Nephron (organoid): ENCODE measurements at regions not wholly inside any gene's neighbourhood (a gene's known extent, or its start where the extent isn't known, plus 50 kb on each side); places are given as distances from the start of the nearest gene placed in this dataset.

ENCODE experiments used
- H3K27ac Mint-ChIP-seq, 3 experiments: 2 replicates each; pipeline ENCODE4 v1.8.0; 2020; ENCODE audit warnings: mixed read lengths in 3 of 3, mild to moderate bottlenecking in 2 of 3, moderate library complexity in 1 of 3
- H3K27me3 Mint-ChIP-seq: 2 replicates; pipeline ENCODE4 v1.8.0; 2021; ENCODE audit warnings: low read depth, mild to moderate bottlenecking, moderate library complexity, mixed read lengths
- H3K36me3 Mint-ChIP-seq: 2 replicates; pipeline ENCODE4 v1.8.0; 2020; ENCODE audit warnings: low read depth, mixed read lengths
- H3K4me1 Mint-ChIP-seq: 2 replicates; pipeline ENCODE4 v1.8.0; 2020; ENCODE audit warnings: mixed read lengths
- H3K4me3 Mint-ChIP-seq, 3 experiments: 2 replicates each; pipeline ENCODE4 v1.8.0; 2020; ENCODE audit warnings: mild to moderate bottlenecking in 3 of 3, mixed read lengths in 3 of 3, moderate library complexity in 2 of 3
- H3K9me3 Mint-ChIP-seq: 2 replicates; pipeline ENCODE4 v1.8.0; 2020; ENCODE audit warnings: mixed read lengths
- TF ChIP-seq, protein P1 (sequence below), 3 experiments: fragments of 200-600 bp; sonication (generic); IDR thresholded peaks; one replicate each; pipeline ENCODE4 v1.5.0; 2021; ENCODE audit warnings: antibody characterized with exemption in 3 of 3; ENCODE audit not compliant: unreplicated experiment in 3 of 3

DNA sequence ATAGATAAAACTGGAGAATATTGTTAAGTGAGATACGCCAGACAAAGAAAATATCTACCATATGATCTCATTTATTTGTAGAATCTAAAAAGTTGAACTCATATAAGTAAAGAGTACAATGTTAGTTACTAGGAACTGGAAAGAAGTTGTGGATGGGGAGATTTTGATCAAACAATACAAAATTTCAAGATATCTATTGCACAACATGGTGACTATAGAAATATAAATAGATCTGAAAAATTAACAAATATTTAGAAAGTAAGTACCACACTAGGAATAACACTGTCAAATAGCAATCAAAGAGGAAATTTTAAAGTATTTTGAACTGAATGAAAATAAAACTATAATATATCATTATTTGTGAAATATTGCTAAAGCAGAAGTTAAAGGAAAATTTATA, 437.2 kb downstream of the AASDHPPT start:
- Mint-ChIP-seq H3K4me1 (no peaks in the 10 kb centered on the region), H3K9me3 (peaks cover 6% of the 10 kb centered on the region), H3K4me3 (no peak overlapping the region), H3K27ac (no peak overlapping the region), H3K27me3 (no peaks in the 10 kb centered on the region), H3K36me3 (no peaks in the 10 kb centered on the region)
- TF ChIP-seq, protein P1, sequence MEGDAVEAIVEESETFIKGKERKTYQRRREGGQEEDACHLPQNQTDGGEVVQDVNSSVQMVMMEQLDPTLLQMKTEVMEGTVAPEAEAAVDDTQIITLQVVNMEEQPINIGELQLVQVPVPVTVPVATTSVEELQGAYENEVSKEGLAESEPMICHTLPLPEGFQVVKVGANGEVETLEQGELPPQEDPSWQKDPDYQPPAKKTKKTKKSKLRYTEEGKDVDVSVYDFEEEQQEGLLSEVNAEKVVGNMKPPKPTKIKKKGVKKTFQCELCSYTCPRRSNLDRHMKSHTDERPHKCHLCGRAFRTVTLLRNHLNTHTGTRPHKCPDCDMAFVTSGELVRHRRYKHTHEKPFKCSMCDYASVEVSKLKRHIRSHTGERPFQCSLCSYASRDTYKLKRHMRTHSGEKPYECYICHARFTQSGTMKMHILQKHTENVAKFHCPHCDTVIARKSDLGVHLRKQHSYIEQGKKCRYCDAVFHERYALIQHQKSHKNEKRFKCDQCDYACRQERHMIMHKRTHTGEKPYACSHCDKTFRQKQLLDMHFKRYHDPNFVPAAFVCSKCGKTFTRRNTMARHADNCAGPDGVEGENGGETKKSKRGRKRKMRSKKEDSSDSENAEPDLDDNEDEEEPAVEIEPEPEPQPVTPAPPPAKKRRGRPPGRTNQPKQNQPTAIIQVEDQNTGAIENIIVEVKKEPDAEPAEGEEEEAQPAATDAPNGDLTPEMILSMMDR (IDR thresholded peaks at IDR 0.05; ENCODE audit: unreplicated experiment in 3 of 3), result no peak

DNA sequence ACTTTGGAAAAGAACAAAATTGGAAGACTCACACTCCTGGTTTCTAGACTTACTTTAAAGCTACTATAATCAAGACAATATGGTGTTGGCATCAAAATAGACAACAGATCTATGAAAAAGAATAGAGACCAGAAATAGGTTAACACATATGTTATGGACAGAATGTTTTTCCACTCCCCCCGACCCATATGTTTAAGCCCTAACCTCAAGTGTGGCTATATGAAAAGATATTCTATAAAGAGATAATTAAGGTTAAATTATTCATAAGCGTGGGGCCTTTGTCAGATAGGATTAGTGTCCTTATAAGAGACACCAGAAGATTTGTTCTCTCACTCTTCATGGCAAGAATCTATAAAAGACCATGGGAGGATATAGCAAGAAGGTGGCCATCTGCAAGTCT, 440.0 kb downstream of the AASDHPPT start:
- Mint-ChIP-seq H3K4me1 (no peaks in the 10 kb centered on the region), H3K27ac (no peak overlapping the region), H3K9me3 (peaks cover 6% of the 10 kb centered on the region), H3K27me3 (no peaks in the 10 kb centered on the region), H3K36me3 (no peaks in the 10 kb centered on the region), H3K4me3 (no peak overlapping the region)
- TF ChIP-seq, protein P1 (IDR thresholded peaks at IDR 0.05; ENCODE audit: unreplicated experiment in 3 of 3), result no peak

DNA sequence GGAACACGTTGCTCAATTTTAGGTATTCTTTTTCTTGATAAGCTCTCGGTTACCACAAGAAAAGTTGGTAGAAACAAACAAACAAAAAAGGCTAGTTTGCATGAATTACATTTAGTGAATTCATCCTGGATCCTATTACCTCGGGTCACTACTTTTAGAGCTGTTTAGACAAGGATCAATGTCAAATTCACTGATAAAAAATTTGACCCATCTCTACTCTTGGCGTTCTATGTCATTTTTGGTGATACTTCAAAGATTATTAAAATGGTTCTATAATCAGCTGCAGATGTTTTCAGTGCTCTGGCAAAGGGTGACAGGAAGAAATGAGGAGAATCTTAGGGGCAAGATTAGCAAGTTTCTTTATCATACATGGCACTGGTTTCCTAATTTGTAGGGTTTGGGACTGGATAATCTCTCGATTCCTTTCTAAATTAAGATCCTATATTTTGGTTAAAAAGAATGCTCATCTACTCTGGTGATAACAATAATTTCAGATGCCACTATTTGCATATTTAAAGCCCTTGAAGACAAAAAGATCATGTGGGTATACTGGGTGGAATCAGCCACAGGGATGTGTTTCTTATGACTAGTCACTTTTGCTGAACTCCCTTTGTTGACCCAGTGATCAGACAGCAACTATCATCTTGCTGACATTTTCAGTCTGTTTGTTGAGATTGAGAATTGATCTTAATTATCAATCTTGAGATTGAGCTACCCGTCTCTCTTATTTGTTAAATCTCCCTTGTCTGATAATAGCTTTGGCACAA, 442.9 kb downstream of the AASDHPPT start:
- H3K27me3 Mint-ChIP-seq, result no peaks in the 10 kb centered on the region
- TF ChIP-seq, protein P1 (IDR thresholded peaks at IDR 0.05; ENCODE audit: unreplicated experiment in 3 of 3), result no peak
- H3K4me3 Mint-ChIP-seq, result no peak overlapping the region
- no peaks in the 10 kb centered on the region for H3K36me3 Mint-ChIP-seq
- peak overlapping the region in 1 of 3 experiments; percentile 6 for H3K27ac Mint-ChIP-seq
- peaks cover 15% of the 10 kb centered on the region for H3K4me1 Mint-ChIP-seq
- no peaks in the 10 kb centered on the region for H3K9me3 Mint-ChIP-seq

DNA sequence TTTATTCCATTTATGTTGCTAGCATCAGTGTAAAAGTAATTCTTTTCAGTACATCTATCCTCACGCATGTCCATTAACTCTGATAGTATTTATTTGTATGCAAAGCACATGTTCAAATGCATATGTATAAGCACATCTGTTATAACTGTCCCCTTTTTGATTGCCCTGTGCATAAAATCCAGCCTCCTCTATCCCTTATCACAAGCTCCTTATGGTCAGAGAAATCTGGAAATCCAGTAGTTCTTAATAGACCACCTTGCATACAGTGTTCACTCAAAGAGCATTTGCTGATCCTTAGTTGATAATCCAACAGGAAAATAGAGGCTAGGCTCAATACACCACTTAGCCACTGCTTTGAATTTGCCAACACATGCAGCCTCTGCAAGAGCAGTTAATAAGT, 443.5 kb downstream of the AASDHPPT start:
- Mint-ChIP-seq H3K27ac (peak overlapping the region; percentile 6 to 23 (median 16)), H3K36me3 (no peaks in the 10 kb centered on the region), H3K9me3 (no peaks in the 10 kb centered on the region), H3K27me3 (no peaks in the 10 kb centered on the region), H3K4me1 (peaks cover 15% of the 10 kb centered on the region), H3K4me3 (no peak overlapping the region)
- TF ChIP-seq, protein P1 (IDR thresholded peaks at IDR 0.05; ENCODE audit: unreplicated experiment in 3 of 3), result no peak

DNA sequence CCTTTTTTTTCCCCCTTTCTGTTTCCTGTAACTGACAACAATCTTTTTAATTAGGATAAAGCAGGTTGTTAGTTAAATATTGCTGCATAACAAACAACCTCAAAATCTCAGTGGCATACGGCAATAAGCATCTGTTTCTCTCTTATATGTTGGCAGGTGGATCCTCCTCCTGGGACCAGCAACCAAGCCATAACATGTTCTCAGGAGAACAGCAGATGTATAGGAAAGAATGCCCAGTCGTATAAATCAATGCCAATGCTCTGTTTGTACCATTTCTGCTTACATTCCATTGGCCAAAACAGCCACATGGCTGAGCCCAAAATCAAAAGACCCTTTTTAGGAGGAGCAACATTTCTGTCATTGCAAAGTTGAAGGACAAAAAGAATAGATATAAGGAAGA, 445.7 kb downstream of the AASDHPPT start:
- TF ChIP-seq, protein P1 (IDR thresholded peaks at IDR 0.05; ENCODE audit: unreplicated experiment in 3 of 3), result no peak
- H3K27me3 Mint-ChIP-seq, result no peaks in the 10 kb centered on the region
- peaks cover 15% of the 10 kb centered on the region for H3K4me1 Mint-ChIP-seq
- no peak overlapping the region for H3K27ac Mint-ChIP-seq
- peaks cover under 1% of the 10 kb centered on the region for H3K9me3 Mint-ChIP-seq
- no peaks in the 10 kb centered on the region for H3K36me3 Mint-ChIP-seq
- no peak overlapping the region for H3K4me3 Mint-ChIP-seq

DNA sequence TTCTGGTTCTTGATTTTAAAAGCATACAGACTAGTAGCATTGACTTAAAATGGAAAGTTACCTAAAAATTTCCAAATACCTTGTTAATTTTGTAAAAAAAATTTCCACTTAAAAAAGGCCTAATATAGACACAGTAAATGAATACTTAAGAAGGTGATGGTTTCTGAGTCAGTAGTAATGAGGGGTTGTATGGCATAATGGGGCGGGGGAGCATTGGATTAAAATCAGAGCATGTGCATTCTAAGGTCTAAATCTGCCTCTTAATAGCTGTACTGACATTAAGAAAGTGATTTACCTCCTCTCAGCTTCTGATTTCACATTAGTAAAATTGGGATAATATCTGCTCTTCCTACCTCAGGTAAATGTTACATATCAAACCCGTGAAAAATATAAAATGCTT, 446.5 kb downstream of the AASDHPPT start:
- Mint-ChIP-seq H3K9me3 (peaks cover 3% of the 10 kb centered on the region), H3K27me3 (no peaks in the 10 kb centered on the region), H3K4me3 (peak overlapping the region in 1 of 3 experiments; percentile 46), H3K36me3 (no peaks in the 10 kb centered on the region), H3K4me1 (peaks cover 15% of the 10 kb centered on the region), H3K27ac (peak overlapping the region in 2 of 3 experiments; percentile 2 to 33)
- TF ChIP-seq, protein P1 (IDR thresholded peaks at IDR 0.05; ENCODE audit: unreplicated experiment in 3 of 3), result no peak
